UCSD-AML1 (cell line): ENCODE measurements at regions not wholly inside any gene's neighbourhood (a gene's known extent, or its start where the extent isn't known, plus 50 kb on each side); places are given as distances from the start of the nearest gene placed in this dataset.

Source experiments
- DNase-seq: peaks from one replicate; lab custom pipeline; 2025; ENCODE audit not compliant: unreplicated experiment; lab: John Stamatoyannopoulos, UW

DNA sequence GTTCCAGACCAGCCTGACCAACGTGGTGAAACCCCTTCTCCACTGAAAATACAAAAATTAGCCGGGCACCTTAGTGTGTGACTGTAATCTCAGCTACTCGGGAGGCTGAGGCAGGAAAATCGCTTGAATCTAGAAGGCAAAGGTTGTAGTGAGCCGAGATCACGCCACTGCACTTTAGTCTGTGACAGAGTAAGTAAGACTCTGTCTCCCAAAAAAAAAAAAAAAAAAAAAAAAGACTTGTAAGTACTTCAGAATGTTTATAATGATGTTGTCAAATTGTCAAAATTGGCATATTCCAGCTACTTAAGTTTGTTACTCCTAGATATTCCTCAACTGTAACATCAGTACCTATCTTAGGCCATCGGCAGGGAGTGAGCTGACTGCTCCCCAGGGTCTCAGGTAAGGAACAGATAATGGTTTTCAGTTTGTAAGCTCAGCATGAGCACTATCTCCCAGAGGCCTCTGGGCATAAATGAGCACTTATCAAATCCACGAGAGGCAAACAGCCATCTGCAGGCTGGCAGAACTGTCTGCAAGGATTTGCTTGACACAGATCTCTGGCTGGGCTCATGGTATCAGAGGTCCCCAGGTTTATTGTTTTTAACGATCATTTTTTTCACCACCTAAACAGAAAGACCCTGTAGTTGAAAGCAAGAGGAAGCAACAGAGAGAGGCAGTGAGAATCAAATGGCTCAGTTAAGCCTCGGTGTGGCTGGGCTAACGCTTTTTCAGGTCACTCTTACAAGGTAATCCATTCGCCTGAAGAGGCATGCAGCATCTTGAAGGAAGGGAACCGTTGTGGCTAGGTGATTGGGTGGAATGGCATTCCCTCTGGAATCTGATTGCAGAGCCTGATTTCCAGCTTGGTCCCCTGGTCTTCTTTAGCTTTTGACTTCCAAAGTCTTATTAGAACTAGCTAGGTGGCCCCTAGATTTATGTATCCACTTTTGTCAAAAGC is 115.9 kb downstream of the LY86 start:
- no peak for DNase-seq

DNA sequence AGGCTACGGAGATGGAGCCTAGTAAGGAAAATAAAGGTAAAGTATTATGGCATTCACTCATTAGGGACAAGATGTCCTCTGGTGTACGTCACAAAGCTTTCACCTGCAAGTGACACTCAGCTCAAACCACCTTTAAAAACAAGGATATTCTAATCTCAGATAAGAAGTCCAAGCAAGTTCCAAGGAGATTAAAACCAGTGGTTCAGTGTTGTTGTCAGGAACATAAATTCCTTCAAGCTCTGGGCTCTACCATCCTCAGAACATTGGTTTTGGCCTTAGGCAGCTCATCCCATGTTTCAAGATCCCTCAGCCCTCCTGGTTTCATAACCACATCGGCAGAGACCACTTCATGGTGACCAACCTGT is 116.5 kb downstream of the LY86 start:
- DNase-seq: no peak

DNA sequence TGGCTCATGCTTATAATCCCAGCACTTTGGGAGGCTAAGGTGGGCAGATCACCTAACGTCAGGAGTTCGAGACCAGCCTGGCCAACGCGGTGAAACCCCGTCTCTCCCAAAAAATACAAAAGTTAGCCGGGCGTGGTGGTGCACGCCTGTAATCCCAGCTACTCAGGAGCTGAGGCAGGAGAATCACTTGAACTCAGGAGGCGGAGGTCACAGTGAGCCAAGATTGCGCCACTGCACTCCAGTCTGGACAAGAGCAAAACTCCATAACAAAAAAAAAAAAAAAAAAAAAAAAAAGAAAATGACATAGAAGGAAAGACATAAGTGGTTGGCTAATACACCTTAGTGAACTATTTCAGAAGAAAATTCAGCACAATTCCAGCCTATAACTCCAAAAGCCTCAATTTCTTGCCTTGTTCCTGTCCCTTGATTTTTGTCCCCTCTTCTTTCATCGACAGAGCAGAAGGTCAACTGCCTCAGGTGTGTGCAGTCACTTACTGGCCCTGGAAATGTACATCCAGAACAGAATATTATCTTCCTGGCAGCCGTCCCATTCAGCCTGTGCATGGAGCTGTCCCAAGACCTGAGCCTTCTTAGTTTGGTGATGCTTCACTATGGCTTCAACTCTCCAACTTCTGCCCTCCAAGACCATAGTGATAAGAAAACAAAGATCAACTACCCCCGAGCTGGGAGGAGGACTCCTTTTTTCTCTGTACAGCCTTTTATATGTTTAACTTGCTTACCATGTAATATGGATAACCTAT is 117.6 kb downstream of the LY86 start:
- DNase-seq: no peak

DNA sequence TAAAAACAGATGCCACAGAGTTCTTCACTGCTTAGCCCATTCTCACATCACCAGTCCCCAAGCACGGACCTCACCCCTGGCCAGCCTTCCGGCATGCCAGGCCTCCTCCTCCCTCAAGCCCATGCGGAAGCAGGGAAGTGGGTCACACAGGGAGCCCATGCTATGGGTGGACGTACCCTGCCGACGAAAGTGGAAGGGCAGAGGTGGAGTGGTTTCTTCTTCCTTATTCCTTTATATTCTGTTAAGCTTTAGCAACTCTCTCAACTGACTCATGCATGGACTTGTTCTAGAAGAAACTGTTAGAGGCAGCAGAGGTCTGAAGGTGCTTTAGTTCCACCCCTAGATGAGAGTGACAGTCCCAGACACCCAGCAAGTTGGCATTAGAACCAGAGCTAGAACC is 118.6 kb downstream of the LY86 start:
- no peak for DNase-seq

DNA sequence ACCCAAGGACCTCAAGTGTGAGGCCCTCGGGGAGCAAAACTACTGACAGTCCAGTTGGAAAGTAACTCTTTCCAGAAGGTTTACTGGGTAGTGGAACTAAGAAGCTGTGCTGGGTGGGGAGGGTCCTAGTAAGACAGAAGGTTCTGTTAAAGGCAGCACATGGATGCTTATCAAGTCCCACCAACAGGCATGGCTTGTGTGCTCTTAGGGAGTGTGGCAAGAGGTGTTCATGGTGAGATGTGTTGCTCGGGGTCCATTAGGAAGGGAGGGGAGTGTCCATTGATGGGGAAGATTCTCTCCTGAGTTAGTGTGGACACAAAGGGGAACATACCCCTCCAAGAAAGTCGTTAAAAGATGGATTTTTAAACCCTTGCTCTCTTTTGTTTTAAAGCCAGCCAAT is 120.6 kb downstream of the LY86 start:
- DNase-seq: no peak

DNA sequence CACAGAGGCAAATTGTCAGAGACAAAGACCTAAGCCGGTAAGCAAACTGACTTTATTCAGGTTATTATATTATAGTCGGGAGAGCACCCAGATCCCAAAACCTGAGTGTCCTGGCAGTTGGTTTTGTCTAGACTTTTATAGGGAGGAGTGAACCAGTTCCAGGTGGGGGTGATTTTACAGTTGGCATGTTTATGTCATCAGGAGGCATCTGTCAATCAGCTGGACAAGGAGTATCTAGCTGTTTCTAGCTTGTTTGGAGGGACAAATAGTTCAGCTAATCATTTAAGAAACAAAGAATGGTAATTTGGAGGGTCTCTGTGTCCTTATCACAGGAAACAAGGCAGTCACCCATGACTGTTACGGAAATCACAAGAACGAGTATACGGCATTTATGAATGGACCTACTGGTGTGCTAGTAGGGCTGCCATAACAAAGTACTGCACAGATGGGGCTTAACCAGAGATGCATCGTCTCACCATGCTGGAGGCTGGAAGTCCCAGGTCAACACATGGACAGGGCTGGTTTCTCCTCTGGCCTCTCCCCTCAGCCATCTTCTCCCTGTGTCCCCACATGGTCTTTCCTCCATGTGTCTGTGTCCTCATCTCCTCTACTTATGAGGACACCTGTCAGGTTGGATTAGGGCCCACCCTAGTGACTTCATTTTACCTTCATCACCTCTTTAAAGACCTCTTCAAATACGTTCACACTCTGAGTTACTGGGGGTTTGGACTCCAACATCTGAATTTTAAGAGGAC is 122.7 kb downstream of the LY86 start:
- DNase-seq: no peak

DNA sequence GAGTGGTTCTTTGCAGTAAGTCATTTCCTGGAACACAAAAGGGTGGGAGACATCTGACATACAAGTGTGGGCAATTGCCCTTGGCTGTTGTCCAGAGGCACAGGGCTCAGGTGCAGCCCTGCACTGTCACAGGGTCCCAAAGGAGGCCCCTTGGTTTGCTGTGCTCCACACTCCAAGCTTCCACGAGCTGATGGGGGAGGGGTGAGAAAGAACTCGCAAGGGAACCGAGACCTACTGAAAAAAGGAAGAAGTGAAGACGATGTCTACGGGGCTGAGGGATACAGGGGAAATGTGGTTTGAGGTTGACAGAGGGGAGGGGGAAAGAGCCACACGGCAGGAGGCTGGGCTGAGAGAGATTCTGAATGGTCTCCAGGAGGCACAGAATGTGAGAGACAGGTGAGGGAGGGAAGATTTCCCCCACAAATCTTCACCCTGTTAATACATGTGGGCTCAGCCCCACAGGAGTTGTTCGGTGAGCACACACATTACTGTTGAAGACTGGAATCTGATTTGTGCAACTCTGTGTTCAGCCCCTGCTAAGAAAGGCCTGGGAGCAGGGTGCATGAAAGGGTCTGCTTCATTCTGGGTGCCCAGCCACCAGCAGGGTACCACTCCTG is 123.4 kb downstream of the LY86 start:
- peak; percentile 78 for DNase-seq

DNA sequence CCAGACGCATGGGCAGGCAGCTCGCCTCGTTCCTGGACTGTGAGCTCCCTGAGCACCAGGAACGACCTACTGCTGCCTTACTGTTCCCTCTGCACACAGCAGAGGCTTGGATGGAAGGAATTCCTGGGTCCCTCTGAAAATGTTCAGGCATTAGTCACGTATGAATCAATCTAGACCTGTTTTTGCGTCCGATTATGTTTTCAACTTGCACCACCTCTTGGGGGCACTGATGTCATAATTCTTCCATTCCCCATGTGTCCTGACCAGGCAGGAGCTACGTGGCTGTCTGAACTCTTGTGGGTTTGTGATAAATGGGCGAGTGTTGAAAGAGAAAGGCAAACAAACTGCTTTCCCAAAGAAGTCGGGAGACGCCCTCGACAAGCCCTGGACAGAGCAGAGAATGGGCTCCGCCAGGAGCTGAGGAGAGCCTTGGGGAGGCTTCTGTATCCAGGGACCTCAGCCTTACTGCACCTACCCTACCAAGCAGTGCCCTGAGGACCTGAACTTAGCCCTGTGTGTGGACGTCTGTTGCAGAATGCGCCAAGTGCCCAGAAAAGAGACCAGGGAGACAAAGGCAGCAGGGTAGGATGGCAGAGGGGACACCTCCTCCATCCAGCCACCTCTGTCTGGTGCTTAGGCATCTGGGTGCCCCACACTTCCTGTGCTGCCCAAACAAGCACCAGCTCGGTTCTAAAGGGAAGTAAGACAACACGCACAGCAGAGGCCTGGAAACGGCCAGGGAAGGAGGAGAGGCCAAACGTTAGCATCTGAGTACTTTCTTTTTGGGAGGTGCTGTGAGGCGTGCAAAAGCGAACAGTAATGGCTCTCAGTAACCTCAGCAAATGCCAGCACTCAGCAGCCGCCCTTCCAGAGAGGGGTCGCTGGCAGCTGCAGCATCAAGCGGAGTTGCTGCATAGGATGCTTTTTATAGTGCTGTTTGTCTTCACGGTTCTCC is 124.2 kb downstream of the LY86 start:
- peak; percentile 80 for DNase-seq

DNA sequence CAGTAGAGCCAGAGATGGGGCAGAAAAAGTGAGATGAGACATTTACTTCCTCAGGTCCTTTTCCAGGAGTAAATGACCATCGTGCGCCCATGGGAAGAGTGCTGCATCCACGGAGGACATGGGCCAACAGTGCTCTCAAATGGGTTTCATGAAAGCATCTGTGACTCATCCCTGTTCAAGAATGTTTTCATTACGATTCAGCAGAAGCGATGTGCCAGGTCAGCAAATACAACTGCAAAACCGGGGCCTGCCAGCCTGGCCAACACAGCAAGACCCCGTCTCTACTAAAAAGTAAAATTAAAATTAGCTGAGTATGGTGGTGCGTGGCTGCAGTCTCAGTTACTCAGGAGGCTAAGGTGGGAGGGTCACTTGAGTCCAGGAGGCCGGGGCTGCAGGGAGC is 125.1 kb downstream of the LY86 start:
- DNase-seq: no peak

DNA sequence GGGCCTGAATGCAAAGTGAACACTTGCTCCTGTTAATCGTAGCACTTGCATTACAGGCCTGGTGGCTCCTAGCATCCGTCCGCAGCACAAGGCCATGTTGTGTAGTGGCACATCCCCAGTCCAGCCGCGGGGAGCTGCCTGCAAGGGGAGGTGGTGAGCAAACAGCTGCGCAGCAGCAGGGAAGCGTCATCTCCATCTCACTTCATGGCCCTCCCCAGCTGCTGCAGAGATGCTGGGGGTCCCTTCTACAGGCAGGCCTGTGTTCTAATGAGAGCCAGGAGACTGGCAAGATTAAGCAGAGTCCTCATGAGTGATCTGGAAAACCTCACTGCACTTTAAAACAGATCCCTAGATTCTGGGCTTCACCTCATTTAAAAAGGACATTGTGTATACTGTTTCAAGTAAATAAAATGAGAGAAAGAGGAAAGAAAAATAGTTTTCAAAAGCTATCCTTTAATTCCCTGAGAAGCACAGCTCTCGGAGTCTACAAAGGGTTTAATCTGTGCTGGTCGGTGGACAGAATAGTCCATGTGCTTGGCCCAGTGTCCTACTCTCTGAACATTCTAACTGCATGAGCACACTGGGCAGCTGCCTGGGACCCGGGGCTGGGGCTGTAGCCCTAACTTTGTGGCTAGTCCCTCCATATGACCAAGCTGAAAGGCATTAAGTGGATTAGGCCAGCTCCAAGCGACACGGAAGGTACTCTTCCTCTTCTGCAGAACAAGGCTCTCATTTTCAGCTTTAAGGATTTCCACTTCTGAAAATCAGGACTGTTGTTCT is 125.8 kb downstream of the LY86 start:
- DNase-seq: no peak

DNA sequence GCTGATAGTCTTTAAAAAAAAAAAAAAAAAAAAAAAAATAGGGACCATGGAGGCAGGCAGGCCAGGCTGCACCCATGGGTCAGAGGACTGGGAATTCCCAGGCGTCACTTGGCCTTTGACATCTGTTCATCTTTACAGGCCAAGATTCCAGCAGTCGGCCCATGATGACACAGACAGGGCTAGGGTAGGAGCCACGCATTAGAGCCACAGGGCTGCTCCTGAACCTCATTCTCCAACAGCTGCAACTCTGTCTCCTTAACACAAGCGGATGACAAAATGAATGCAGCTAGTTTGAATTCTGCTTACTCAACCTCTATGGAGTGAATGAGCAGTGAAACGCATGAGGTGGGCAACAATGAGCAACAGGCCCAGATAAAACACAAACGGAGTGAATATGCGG is 126.4 kb downstream of the LY86 start:
- no peak for DNase-seq

DNA sequence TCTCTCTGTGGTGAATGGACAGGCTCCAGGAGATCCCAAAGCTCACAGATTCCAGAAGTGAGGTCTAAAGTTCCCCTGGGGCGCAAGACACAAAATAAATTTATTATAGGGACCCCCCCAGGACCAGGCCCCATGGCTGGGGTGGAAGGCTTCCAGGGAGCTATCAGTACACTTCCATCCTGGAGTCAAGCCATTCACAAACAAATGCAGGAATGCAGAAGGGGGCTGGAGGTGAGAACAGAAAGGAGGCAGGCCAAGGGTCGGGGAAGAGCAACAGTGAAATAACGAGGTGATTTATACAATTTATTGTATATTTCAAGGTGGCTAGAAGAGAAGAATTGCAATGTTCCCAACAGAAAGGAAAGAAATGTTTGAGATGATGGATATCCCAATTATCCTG is 126.9 kb downstream of the LY86 start:
- DNase-seq: no peak

DNA sequence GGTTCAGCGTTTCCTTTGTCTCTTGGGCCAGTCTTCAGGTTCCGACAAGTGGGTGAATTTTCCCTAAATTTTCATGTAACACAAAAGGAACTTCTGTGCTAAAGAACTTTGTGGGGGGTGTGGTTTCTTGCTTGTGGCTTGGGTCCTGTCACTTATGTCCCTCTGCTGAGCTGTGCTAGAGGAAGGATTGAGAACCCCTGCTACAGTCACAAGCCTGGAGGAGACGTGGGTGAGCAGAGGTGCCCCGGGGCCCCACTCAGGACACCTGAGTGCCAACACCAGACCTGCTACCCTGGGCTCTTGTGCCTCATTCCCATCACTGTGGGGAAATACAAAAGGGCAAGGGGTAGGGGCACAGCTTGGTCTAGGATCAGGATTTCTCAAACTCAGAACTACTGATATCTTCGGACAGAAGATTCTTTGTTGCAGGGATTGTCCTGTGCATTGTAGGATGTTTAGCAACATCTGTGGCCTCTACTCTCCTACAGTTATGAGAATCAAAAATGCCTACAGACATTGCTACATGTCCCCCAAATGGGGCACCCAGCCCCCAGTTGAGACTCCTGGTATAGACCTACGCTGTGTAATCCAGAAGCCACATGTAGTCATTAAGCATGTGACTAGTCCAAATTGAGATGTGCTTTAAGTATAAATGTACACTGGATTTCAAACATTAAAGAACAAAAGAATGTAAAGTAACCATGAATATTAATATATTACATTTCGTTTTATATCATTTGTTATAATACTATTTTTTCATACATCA is 128.7 kb downstream of the LY86 start:
- DNase-seq: peak; percentile 58

DNA sequence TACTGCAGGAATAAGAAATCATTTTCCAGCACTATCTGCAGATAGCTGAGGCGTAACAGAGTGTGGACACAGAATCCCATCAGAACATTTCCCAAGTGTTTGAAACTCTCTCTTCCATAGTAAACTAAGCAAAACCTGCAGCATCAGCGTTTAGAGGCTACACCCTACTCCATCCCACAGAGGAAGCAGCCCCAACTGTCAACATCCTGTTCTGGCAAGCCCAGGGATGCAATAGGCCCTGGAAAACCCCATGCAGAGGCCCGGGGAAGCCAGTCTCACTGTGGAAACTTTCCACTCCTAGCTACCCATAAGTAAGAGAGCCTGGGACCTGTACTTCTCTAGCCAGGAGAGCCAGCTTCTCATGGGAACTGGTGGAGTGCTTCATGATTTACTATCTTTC is 129.4 kb downstream of the LY86 start:
- peak; percentile 80 for DNase-seq

DNA sequence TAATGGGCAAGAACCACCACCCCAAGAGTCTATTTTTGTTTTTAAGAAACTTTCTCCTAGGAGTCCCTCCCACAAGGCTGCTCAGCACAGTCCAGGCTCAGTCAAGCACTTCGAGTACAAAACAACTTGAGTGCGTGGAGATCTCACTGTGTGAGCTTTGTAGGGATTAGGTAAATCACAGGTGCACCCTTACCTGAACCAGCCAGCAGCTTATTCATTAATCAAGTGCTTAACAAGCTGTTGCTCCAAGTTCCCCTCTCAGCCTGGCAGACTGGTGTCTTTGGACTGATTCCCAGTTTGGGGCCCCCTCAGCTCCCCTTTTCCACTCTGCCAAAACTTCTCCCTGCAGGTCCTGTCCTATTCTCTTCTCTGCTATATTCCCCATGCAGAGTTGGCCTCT is 133.1 kb downstream of the LY86 start:
- DNase-seq: no peak

DNA sequence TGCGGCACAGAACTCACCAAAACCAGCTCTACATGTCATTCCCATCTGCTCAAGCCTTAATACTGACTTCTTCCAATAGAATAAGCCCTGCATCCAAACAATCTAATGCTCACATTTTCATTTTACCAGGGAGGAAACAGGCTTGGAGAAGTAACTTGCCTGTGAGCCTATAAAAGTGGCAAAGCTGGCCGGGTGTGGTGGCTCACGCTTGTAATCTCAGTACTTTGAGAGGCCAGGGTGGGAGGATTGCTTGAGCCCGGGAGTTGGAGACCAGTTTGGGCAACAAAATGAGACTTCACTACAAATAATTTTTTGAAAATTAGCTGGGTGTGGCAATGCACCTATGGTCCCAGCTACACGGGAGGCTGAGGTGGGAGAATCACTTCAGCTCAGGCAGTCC is 133.7 kb downstream of the LY86 start:
- DNase-seq: no peak

DNA sequence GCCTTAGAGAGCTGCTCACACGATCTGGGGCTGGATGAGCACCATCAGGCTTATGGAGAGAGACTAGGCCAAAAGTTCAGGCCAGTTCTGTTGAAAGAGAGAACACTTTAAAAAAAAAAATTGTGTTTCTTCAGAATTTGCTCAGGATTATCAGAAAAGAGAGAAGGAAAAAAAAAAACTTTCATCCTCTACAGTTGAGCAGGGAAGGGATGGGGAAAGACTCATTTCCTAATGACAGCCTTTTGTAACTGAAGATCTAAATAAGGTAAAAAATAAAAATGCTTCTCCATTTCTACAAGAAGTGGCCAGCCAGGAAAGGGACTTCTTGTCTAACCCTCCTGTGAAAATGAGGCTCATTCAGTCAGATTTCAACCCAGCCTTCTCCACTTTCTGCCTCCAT is 134.8 kb downstream of the LY86 start:
- no peak for DNase-seq

DNA sequence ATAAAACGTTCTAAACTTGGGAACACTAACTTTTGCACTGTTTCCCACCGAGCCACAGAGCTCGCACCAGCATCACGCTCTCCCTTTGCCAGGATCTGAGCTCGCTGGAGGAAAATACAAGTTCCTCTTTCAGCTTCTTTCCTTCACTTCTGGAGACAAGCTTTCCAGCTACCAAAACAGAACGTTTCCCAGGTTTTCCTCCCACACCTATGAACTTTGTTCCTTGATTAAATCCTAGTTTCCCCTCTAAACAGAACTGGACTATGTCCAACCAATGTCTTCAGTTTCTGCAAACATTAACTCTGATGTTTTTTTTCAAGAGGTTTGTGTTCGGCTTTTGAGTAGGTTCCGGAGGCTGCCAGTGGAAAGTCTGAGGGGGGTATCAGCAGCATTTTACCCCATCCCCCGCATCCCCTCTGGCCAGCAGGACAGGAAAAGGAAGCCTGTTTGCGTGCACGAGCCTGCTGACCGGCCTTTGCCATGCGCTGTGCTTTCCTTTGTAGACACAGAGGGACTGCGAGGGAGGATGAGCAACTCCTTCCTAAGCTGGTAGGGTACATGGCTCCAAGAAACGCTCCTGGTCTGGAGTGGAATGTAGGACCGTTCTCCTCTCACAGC is 135.5 kb downstream of the LY86 start:
- DNase-seq: peak; percentile 89
